Mesenchymal stem cell (in vitro differentiated cells and primary cell): ENCODE measurements at regions not wholly inside any gene's neighbourhood (a gene's known extent, or its start where the extent isn't known, plus 50 kb on each side); places are given as distances from the start of the nearest gene placed in this dataset.
"Not testable (repeated sequence)": the region's sequence is repeated elsewhere in the genome, so short reads cannot be mapped to it uniquely, and the experiment has no call there.

ENCODE experiments used
- DNase-seq: peaks from one replicate; pipeline ENCODE4 v3.0.0-alpha.2; 2013
- H2AFZ ChIP-seq: one replicate; pipeline ENCODE4 v1.6.1; 2013; ENCODE audit warnings: low read depth, mild to moderate bottlenecking, control low read depth, inconsistent platforms, low read length, moderate library complexity
- H2AK5ac ChIP-seq: 2 replicates; pipeline ENCODE4 v1.6.1; 2013; ENCODE audit warnings: low read length, moderate library complexity, mild to moderate bottlenecking, inconsistent platforms; ENCODE audit not compliant: severe bottlenecking
- H2BK120ac ChIP-seq: one replicate; pipeline ENCODE4 v1.6.1; 2013; ENCODE audit warnings: low read depth, mild to moderate bottlenecking, inconsistent platforms, low read length, moderate library complexity
- H2BK12ac ChIP-seq, 2 experiments: one replicate each; pipeline ENCODE4 v1.6.1; 2013; ENCODE audit warnings: inconsistent platforms in 2 of 2, low read length in 2 of 2, mild to moderate bottlenecking in 2 of 2, moderate library complexity in 2 of 2, control low read depth in 1 of 2
- H2BK15ac ChIP-seq: one replicate; pipeline ENCODE4 v1.6.1; 2013; ENCODE audit warnings: mild to moderate bottlenecking, low read depth, inconsistent platforms; ENCODE audit not compliant: poor library complexity, severe bottlenecking
- H2BK5ac ChIP-seq: 2 replicates; pipeline ENCODE4 v1.6.1; 2013; ENCODE audit warnings: low read depth, mild to moderate bottlenecking, low read length, control low read depth, inconsistent platforms; ENCODE audit not compliant: poor library complexity, severe bottlenecking
- H3K14ac ChIP-seq, 2 experiments: one replicate each; pipeline ENCODE4 v1.6.1; 2013; ENCODE audit warnings: inconsistent platforms in 2 of 2, low read length in 2 of 2, control low read depth in 1 of 2, mild to moderate bottlenecking in 1 of 2, moderate library complexity in 1 of 2
- H3K18ac ChIP-seq, 2 experiments: one replicate each; pipeline ENCODE4 v1.6.1; 2013; ENCODE audit warnings: inconsistent platforms in 2 of 2, low read length in 2 of 2, control low read depth in 1 of 2, low read depth in 1 of 2, mild to moderate bottlenecking in 1 of 2
- H3K23ac ChIP-seq, 2 experiments: one replicate each; pipeline ENCODE4 v1.6.1; 2013; ENCODE audit warnings: inconsistent platforms in 2 of 2, low read length in 2 of 2, mild to moderate bottlenecking in 2 of 2, moderate library complexity in 2 of 2, control low read depth in 1 of 2
- H3K27ac ChIP-seq: 2 replicates; pipeline ENCODE4 v1.5.1; 2013; ENCODE audit warnings: mild to moderate bottlenecking, moderate library complexity, low read length, control low read depth, inconsistent platforms; ENCODE audit not compliant: poor library complexity, severe bottlenecking
- H3K27me3 ChIP-seq, 2 experiments: 2 replicates each; pipeline versions ENCODE4 v1.6.1 to v1.7.0; 2013; ENCODE audit warnings: low read length in 2 of 2, mild to moderate bottlenecking in 2 of 2, moderate library complexity in 2 of 2, control low read depth in 1 of 2, inconsistent platforms in 1 of 2; ENCODE audit not compliant: control insufficient read depth in 1 of 2, insufficient read depth in 1 of 2
- H3K36me3 ChIP-seq, 2 experiments: 2 replicates each; pipeline versions ENCODE4 v1.6.1 to v1.7.0; 2013; ENCODE audit warnings: low read length in 2 of 2, control low read depth in 1 of 2, inconsistent platforms in 1 of 2, low read depth in 1 of 2, mild to moderate bottlenecking in 1 of 2; ENCODE audit not compliant: insufficient read depth in 2 of 2, control insufficient read depth in 1 of 2
- H3K4ac ChIP-seq, 2 experiments: one replicate each; pipeline ENCODE4 v1.6.1; 2013; ENCODE audit warnings: inconsistent platforms in 2 of 2, low read length in 2 of 2, mild to moderate bottlenecking in 2 of 2, moderate library complexity in 2 of 2, control low read depth in 1 of 2, low read depth in 1 of 2
- H3K4me1 ChIP-seq: 2 replicates; pipeline ENCODE4 v1.6.1; 2013; ENCODE audit warnings: low read depth, low read length, control low read depth; ENCODE audit not compliant: control insufficient read depth, insufficient read depth
- H3K4me2 ChIP-seq: 2 replicates; pipeline ENCODE4 v1.6.1; 2013; ENCODE audit warnings: low read length, mild to moderate bottlenecking, inconsistent platforms; ENCODE audit not compliant: poor library complexity, severe bottlenecking
- H3K4me3 ChIP-seq, 2 experiments: 2 replicates each; pipeline versions ENCODE4 v1.5.1 to v1.7.0; 2013; ENCODE audit warnings: low read length in 2 of 2, mild to moderate bottlenecking in 2 of 2, control low read depth in 1 of 2, low read depth in 1 of 2; ENCODE audit not compliant: insufficient read depth in 1 of 2
- H3K79me1 ChIP-seq: replicated peaks from 2 replicates; pipeline ENCODE4 v1.6.1; 2013; ENCODE audit warnings: mild to moderate bottlenecking, control low read depth, low read length, inconsistent platforms; ENCODE audit not compliant: poor library complexity, severe bottlenecking
- H3K9ac ChIP-seq: 2 replicates; pipeline ENCODE4 v1.7.0; 2013; ENCODE audit warnings: mild to moderate bottlenecking, low read length, moderate library complexity
- H3K9me3 ChIP-seq: 2 replicates; pipeline ENCODE4 v1.7.0; 2013; ENCODE audit warnings: mild to moderate bottlenecking, low read length; ENCODE audit not compliant: control insufficient read depth
- H4K8ac ChIP-seq: one replicate; pipeline ENCODE4 v1.6.1; 2013; ENCODE audit warnings: inconsistent platforms, mild to moderate bottlenecking, low read length, moderate library complexity
- H4K91ac ChIP-seq: one replicate; pipeline ENCODE4 v1.6.1; 2013; ENCODE audit warnings: mild to moderate bottlenecking, low read length, inconsistent platforms
- WGBS: methylation state at CpG from one replicate; pipeline ENCODE4 v1.1.7; 2013; ENCODE audit warnings: mixed read lengths; 5-methylcytosine and 5-hydroxymethylcytosine counted together

DNA sequence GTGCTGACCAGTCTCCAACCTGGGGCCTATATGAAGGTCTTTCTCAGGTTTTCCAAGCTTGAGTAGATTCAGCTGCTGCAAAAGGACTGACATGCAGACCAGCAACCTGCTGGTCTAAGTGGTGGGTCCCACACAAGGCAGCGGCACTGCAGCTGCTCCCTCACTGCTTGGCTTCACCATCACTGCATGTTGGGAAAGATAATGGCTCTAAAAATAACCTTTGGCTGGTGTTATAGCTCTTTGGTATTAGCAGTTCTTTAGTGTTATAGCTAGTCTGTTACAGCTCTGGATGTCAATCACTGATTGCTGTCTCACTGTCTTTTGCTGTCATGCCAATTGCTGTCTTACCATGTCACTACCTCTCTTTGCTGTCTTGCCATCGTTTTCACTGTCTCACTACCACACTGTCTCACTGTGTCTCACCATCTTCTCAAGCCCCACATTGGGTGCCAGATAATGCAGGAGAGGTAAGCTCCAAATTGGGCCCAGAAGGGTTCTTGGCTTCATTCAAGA lies 726.4 kb downstream of the TENT5A start:
- no peak for DNase-seq
- Histone ChIP-seq H2BK15ac (no peak overlapping the region), H3K27me3 (no peaks in the 10 kb centered on the region), H3K4ac (no peak overlapping the region), H3K18ac (no peak overlapping the region), H2BK5ac (no peak overlapping the region), H2AFZ (no peak overlapping the region), H3K4me2 (no peak overlapping the region), H4K91ac (no peak overlapping the region), H3K23ac (no peak overlapping the region), H3K4me3 (no peak overlapping the region), H3K79me1 (no peaks in the 10 kb centered on the region), H2BK120ac (no peak overlapping the region), H3K14ac (no peak overlapping the region), H3K9ac (no peak overlapping the region), H4K8ac (no peak overlapping the region), H3K4me1 (no peaks in the 10 kb centered on the region), H2AK5ac (no peak overlapping the region), H3K9me3 (peaks cover 28% of the 10 kb centered on the region), H3K36me3 (no peaks in the 10 kb centered on the region), H2BK12ac (no peak overlapping the region), H3K27ac (no peak overlapping the region)
- WGBS, result 71% methylated on average over 2 of the region's 2 CpGs

GRCh38 chr6:81023709-81024108 lies 728.8 kb downstream of the TENT5A start:
- Histone ChIP-seq H2BK5ac (no peak overlapping the region), H3K79me1 (no peaks in the 10 kb centered on the region), H2BK12ac (no peak overlapping the region), H2BK120ac (no peak overlapping the region), H2AFZ (no peak overlapping the region), H3K27ac (no peak overlapping the region), H3K18ac (no peak overlapping the region), H2BK15ac (no peak overlapping the region), H3K14ac (no peak overlapping the region), H3K4me2 (no peak overlapping the region), H3K4me3 (no peak overlapping the region), H4K8ac (no peak overlapping the region), H3K4ac (no peak overlapping the region), H3K23ac (no peak overlapping the region), H3K9me3 (peaks cover 40% of the 10 kb centered on the region), H3K36me3 (no peaks in the 10 kb centered on the region), H3K9ac (no peak overlapping the region), H3K27me3 (no peaks in the 10 kb centered on the region), H4K91ac (no peak overlapping the region), H3K4me1 (no peaks in the 10 kb centered on the region), H2AK5ac (no peak overlapping the region)
- WGBS, result no CpG with 5 or more reads among the region's 1 CpG
- DNase-seq, result no peak

DNA sequence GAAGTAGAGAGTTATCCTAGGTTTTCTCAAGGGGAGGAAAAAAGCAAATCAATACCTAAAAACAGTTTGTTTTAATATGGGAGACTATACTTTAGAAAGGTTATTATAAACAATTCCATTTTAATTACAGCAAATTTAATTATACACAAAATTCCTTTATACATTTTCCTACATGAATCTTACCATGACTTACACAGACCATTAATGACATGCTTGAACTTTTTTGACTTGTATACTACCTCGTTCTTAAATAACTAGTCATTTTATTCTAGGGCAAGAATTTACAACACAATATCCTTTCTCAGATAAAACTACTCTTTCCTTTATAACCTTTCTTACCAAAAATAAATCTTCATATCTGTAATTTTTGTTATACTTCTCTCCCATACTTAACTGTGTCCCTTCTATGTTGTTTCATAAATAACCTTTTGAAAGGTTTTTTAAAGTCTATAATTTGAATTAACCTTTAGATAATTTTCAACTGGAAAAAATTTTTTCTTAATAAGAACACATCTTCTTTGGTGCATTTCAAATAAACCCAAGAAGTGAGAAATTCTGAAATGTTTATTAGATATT lies 729.4 kb downstream of the TENT5A start:
- no peak overlapping the region for H3K23ac ChIP-seq
- H3K9ac ChIP-seq, result no peak overlapping the region
- H3K79me1 ChIP-seq, result no peaks in the 10 kb centered on the region
- H3K4me2 ChIP-seq, result no peak overlapping the region
- H3K4ac ChIP-seq, result no peak overlapping the region
- no peak overlapping the region for H3K18ac ChIP-seq
- H4K8ac ChIP-seq, result no peak overlapping the region
- no peak overlapping the region for H4K91ac ChIP-seq
- DNase-seq, result peak; percentile 7
- no peak overlapping the region for H2AK5ac ChIP-seq
- no peak overlapping the region for H2BK12ac ChIP-seq
- H2BK15ac ChIP-seq, result no peak overlapping the region
- H2BK5ac ChIP-seq, result no peak overlapping the region
- H3K14ac ChIP-seq, result no peak overlapping the region
- H3K27ac ChIP-seq, result no peak overlapping the region
- H3K27me3 ChIP-seq, result no peaks in the 10 kb centered on the region
- H3K36me3 ChIP-seq, result no peaks in the 10 kb centered on the region
- no peak overlapping the region for H2BK120ac ChIP-seq
- WGBS, result 85% methylated on average over 1 of the region's 1 CpG
- no peak overlapping the region for H3K4me3 ChIP-seq
- H3K4me1 ChIP-seq, result no peaks in the 10 kb centered on the region
- H2AFZ ChIP-seq, result no peak overlapping the region
- peaks cover 40% of the 10 kb centered on the region for H3K9me3 ChIP-seq

- H2BK15ac ChIP-seq, H4K91ac ChIP-seq, H3K4ac ChIP-seq, H3K79me1 ChIP-seq, H4K8ac ChIP-seq, H2AFZ ChIP-seq, H3K36me3 ChIP-seq, H3K9ac ChIP-seq, H3K4me3 ChIP-seq, H3K4me1 ChIP-seq, H3K18ac ChIP-seq, H2BK12ac ChIP-seq, H2AK5ac ChIP-seq, H3K23ac ChIP-seq, H2BK5ac ChIP-seq, H3K14ac ChIP-seq, H3K4me2 ChIP-seq, H3K27me3 ChIP-seq, H2BK120ac ChIP-seq, DNase-seq, H3K27ac ChIP-seq: not testable (repeated sequence)
- peaks cover 23% of the 10 kb centered on the region for H3K9me3 ChIP-seq
- WGBS, result 92% methylated on average over 5 of the region's 6 CpGs
Measured at GRCh38 chr6:81017586-81017985, 734.9 kb downstream of the TENT5A start.
